ENCODE measurements at regions not wholly inside any gene's neighbourhood (a gene's known extent, or its start where the extent isn't known, plus 50 kb on each side); places are given as distances from the start of the nearest gene placed in this dataset.

- TF ChIP-seq CTCF (IDR thresholded peaks at IDR 0.05) (no peak), POLR2A (IDR thresholded peaks at IDR 0.05) (no peak)
Measured at GRCh38 chr9:580652-581342, 260.7 kb upstream of the DMRT1 start.
